HepG2 (cell line): ENCODE measurements at regions not wholly inside any gene's neighbourhood (a gene's known extent, or its start where the extent isn't known, plus 50 kb on each side); places are given as distances from the start of the nearest gene placed in this dataset.

Experiments used
- ATF2 ChIP-seq: sonication (generic); formaldehyde crosslinking; IDR thresholded peaks from 2 replicates; pipeline ENCODE4 v1.4.0; 2020; ENCODE audit warnings: missing genetic modification reagents
- BORCS8-MEF2B ChIP-seq: sonication (generic); formaldehyde crosslinking; IDR thresholded peaks from 2 replicates; pipeline ENCODE4 v1.8.0; 2022; ENCODE audit warnings: mild to moderate bottlenecking, missing genetic modification reagents
- ELF1 ChIP-seq: sonication (generic); formaldehyde crosslinking; IDR thresholded peaks from 2 replicates; pipeline ENCODE4 v1.4.0; 2020; ENCODE audit warnings: missing genetic modification reagents
- FUBP1 ChIP-seq: sonication (generic); formaldehyde crosslinking; IDR thresholded peaks from 2 replicates; pipeline ENCODE4 v1.5.1; 2020; ENCODE audit warnings: missing genetic modification reagents, mild to moderate bottlenecking, borderline replicate concordance
- IRF9 ChIP-seq: sonication (generic); formaldehyde crosslinking; IDR thresholded peaks from 2 replicates; pipeline ENCODE4 v1.8.0; 2022; ENCODE audit warnings: missing genetic modification reagents, mild to moderate bottlenecking, borderline replicate concordance
- KLF9 ChIP-seq: IDR thresholded peaks from 2 replicates; pipeline ENCODE4 v1.6.1; 2016; ENCODE audit warnings: low read depth
- PCBP1 ChIP-seq: fragments of 200-400 bp; formaldehyde crosslinking; IDR thresholded peaks from 2 replicates; pipeline ENCODE4 v1.6.1; 2017; ENCODE audit warnings: mild to moderate bottlenecking, low read depth, low read length, borderline replicate concordance
- ZNF503 ChIP-seq: sonication (generic); formaldehyde crosslinking; IDR thresholded peaks from 2 replicates; pipeline ENCODE4 v1.4.0; 2020; ENCODE audit warnings: missing genetic modification reagents
- TF ChIP-seq, protein P1 (sequence below): sonication (generic); formaldehyde crosslinking; IDR thresholded peaks from 2 replicates; pipeline ENCODE4 v1.4.0; 2020; ENCODE audit warnings: missing genetic modification reagents

- TF ChIP-seq, protein P1, sequence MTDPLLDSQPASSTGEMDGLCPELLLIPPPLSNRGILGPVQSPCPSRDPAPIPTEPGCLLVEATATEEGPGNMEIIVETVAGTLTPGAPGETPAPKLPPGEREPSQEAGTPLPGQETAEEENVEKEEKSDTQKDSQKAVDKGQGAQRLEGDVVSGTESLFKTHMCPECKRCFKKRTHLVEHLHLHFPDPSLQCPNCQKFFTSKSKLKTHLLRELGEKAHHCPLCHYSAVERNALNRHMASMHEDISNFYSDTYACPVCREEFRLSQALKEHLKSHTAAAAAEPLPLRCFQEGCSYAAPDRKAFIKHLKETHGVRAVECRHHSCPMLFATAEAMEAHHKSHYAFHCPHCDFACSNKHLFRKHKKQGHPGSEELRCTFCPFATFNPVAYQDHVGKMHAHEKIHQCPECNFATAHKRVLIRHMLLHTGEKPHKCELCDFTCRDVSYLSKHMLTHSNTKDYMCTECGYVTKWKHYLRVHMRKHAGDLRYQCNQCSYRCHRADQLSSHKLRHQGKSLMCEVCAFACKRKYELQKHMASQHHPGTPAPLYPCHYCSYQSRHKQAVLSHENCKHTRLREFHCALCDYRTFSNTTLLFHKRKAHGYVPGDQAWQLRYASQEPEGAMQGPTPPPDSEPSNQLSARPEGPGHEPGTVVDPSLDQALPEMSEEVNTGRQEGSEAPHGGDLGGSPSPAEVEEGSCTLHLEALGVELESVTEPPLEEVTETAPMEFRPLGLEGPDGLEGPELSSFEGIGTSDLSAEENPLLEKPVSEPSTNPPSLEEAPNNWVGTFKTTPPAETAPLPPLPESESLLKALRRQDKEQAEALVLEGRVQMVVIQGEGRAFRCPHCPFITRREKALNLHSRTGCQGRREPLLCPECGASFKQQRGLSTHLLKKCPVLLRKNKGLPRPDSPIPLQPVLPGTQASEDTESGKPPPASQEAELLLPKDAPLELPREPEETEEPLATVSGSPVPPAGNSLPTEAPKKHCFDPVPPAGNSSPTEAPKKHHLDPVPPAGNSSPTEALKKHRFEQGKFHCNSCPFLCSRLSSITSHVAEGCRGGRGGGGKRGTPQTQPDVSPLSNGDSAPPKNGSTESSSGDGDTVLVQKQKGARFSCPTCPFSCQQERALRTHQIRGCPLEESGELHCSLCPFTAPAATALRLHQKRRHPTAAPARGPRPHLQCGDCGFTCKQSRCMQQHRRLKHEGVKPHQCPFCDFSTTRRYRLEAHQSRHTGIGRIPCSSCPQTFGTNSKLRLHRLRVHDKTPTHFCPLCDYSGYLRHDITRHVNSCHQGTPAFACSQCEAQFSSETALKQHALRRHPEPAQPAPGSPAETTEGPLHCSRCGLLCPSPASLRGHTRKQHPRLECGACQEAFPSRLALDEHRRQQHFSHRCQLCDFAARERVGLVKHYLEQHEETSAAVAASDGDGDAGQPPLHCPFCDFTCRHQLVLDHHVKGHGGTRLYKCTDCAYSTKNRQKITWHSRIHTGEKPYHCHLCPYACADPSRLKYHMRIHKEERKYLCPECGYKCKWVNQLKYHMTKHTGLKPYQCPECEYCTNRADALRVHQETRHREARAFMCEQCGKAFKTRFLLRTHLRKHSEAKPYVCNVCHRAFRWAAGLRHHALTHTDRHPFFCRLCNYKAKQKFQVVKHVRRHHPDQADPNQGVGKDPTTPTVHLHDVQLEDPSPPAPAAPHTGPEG (CRISPR knock-in tag) = no peak
- no peak for TF ChIP-seq IRF9
- no peak for TF ChIP-seq PCBP1
- no peak for TF ChIP-seq KLF9 (CRISPR knock-in tag)
- TF ChIP-seq FUBP1 (CRISPR knock-in tag) = no peak
- no peak for TF ChIP-seq ZNF503 (CRISPR knock-in tag)
- no peak for TF ChIP-seq ATF2 (CRISPR knock-in tag)
- no peak for TF ChIP-seq ELF1 (CRISPR knock-in tag)
- TF ChIP-seq BORCS8-MEF2B = no peak
Observed at GRCh38 chr1:117759535-117759934, 153.7 kb downstream of the TENT5C start (continued).
